ENCODE measurements at regions not wholly inside any gene's neighbourhood (a gene's known extent, or its start where the extent isn't known, plus 50 kb on each side); places are given as distances from the start of the nearest gene placed in this dataset.

GRCh38 chr7:138207555-138207971, 131.3 kb downstream of the AKR1D1 start:
- Histone ChIP-seq H3K9me3 (ENCODE audit: control insufficient read depth, insufficient read depth, low read depth, low read length) (no peaks in the 10 kb centered on the region), H3K4me3 (ENCODE audit: low read depth, low read length) (no peak overlapping the region), H3K27ac (ENCODE audit: extremely low read depth, low read depth, low read length) (no peak overlapping the region), H3K36me3 (ENCODE audit: control insufficient read depth in 2 of 2, insufficient read depth in 1 of 2, low read length in 2 of 2) (no peaks in the 10 kb centered on the region), H3K4me1 (ENCODE audit: control insufficient read depth, insufficient read depth, low read length) (peaks cover 3% of the 10 kb centered on the region; the same call in 1 of the 2 replicates)
- TF ChIP-seq ZIC2 (tag by site-specific recombination; IDR thresholded peaks at IDR 0.05) (peak; percentile 51), SALL2 (tag by site-specific recombination; IDR thresholded peaks at IDR 0.05; ENCODE audit: borderline replicate concordance) (no peak)
- ChIA-PET POLR2A (no interaction called here), CTCF (no interaction called here)

- CTCF ChIA-PET, result no interaction called here
- no peaks in the 10 kb centered on the region for H3K36me3 ChIP-seq (ENCODE audit: control insufficient read depth in 2 of 2, insufficient read depth in 1 of 2, low read length in 2 of 2)
- H3K27ac ChIP-seq (ENCODE audit: extremely low read depth, low read depth, low read length), result no peak overlapping the region
- POLR2A ChIA-PET, result no interaction called here
- H3K4me3 ChIP-seq (ENCODE audit: low read depth, low read length), result no peak overlapping the region
- peaks cover 3% of the 10 kb centered on the region; the same call in 1 of the 2 replicates for H3K4me1 ChIP-seq (ENCODE audit: control insufficient read depth, insufficient read depth, low read length)
- no peaks in the 10 kb centered on the region for H3K9me3 ChIP-seq (ENCODE audit: control insufficient read depth, insufficient read depth, low read depth, low read length)
- TF ChIP-seq, protein P1, sequence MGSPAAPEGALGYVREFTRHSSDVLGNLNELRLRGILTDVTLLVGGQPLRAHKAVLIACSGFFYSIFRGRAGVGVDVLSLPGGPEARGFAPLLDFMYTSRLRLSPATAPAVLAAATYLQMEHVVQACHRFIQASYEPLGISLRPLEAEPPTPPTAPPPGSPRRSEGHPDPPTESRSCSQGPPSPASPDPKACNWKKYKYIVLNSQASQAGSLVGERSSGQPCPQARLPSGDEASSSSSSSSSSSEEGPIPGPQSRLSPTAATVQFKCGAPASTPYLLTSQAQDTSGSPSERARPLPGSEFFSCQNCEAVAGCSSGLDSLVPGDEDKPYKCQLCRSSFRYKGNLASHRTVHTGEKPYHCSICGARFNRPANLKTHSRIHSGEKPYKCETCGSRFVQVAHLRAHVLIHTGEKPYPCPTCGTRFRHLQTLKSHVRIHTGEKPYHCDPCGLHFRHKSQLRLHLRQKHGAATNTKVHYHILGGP (tag by site-specific recombination; IDR thresholded peaks at IDR 0.05), result no peak
- TF ChIP-seq INSM2 (tag by site-specific recombination; IDR thresholded peaks at IDR 0.05) (no peak), ZSCAN18 (tag by site-specific recombination; IDR thresholded peaks at IDR 0.05) (no peak), ZNF76 (tag by site-specific recombination; IDR thresholded peaks at IDR 0.05; ENCODE audit: borderline replicate concordance, low read depth) (no peak), SP3 (tag by site-specific recombination; IDR thresholded peaks at IDR 0.05) (no peak), ZNF837 (tag by site-specific recombination; IDR thresholded peaks at IDR 0.05) (no peak), ZNF302 (tag by site-specific recombination; IDR thresholded peaks at IDR 0.05; ENCODE audit: low read depth) (no peak), SP7 (tag by site-specific recombination; IDR thresholded peaks at IDR 0.05) (no peak), ZNF121 (tag by site-specific recombination; IDR thresholded peaks at IDR 0.05) (no peak), SALL2 (tag by site-specific recombination; IDR thresholded peaks at IDR 0.05; ENCODE audit: borderline replicate concordance) (no peak), ZBTB11 (tag by site-specific recombination; conservative IDR thresholded peaks at IDR 0.05; ENCODE audit: low read depth) (no peak), ZNF19 (tag by site-specific recombination; IDR thresholded peaks at IDR 0.05; ENCODE audit: low read depth) (no peak), ZNF266 (tag by site-specific recombination; IDR thresholded peaks at IDR 0.05; ENCODE audit: low read depth) (no peak)
Observed at GRCh38 chr7:138208142-138208570, 131.9 kb downstream of the AKR1D1 start.

- ChIA-PET POLR2A (no interaction called here), CTCF (no interaction called here)
- no peaks in the 10 kb centered on the region for H3K9me3 ChIP-seq (ENCODE audit: control insufficient read depth, insufficient read depth, low read depth, low read length)
- no peak overlapping the region for H3K4me3 ChIP-seq (ENCODE audit: low read depth, low read length)
- H3K4me1 ChIP-seq (ENCODE audit: control insufficient read depth, insufficient read depth, low read length), result peaks cover 3% of the 10 kb centered on the region; the same call in 1 of the 2 replicates
- TF ChIP-seq PRDM6 (tag by site-specific recombination; IDR thresholded peaks at IDR 0.05), result no peak
- no peak for TF ChIP-seq HOXD13 (CRISPR knock-in tag; IDR thresholded peaks at IDR 0.05; ENCODE audit: borderline replicate concordance)
- TF ChIP-seq, protein P2, sequence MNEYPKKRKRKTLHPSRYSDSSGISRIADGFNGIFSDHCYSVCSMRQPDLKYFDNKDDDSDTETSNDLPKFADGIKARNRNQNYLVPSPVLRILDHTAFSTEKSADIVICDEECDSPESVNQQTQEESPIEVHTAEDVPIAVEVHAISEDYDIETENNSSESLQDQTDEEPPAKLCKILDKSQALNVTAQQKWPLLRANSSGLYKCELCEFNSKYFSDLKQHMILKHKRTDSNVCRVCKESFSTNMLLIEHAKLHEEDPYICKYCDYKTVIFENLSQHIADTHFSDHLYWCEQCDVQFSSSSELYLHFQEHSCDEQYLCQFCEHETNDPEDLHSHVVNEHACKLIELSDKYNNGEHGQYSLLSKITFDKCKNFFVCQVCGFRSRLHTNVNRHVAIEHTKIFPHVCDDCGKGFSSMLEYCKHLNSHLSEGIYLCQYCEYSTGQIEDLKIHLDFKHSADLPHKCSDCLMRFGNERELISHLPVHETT (tag by site-specific recombination; IDR thresholded peaks at IDR 0.05), result no peak
- TF ChIP-seq GLIS1 (tag by site-specific recombination; IDR thresholded peaks at IDR 0.05), result no peak
- TF ChIP-seq ZNF548 (tag by site-specific recombination; IDR thresholded peaks at IDR 0.05), result no peak
- H3K36me3 ChIP-seq (ENCODE audit: control insufficient read depth in 2 of 2, insufficient read depth in 1 of 2, low read length in 2 of 2), result no peaks in the 10 kb centered on the region
- no peak overlapping the region for H3K27ac ChIP-seq (ENCODE audit: extremely low read depth, low read depth, low read length)
Observed at GRCh38 chr7:138208864-138209263, 132.6 kb downstream of the AKR1D1 start.

All from HEK293 (cell line).